GM21723 (cell line): ENCODE measurements at regions not wholly inside any gene's neighbourhood (a gene's known extent, or its start where the extent isn't known, plus 50 kb on each side); places are given as distances from the start of the nearest gene placed in this dataset.

Experiments used
- ATAC-seq: cut with Tn5 transposase; IDR thresholded peaks from one replicate; pipeline ENCODE4 v1.9.1; 2021; ENCODE audit warnings: mild to moderate bottlenecking, moderate library complexity; ENCODE audit not compliant: unreplicated experiment

DNA sequence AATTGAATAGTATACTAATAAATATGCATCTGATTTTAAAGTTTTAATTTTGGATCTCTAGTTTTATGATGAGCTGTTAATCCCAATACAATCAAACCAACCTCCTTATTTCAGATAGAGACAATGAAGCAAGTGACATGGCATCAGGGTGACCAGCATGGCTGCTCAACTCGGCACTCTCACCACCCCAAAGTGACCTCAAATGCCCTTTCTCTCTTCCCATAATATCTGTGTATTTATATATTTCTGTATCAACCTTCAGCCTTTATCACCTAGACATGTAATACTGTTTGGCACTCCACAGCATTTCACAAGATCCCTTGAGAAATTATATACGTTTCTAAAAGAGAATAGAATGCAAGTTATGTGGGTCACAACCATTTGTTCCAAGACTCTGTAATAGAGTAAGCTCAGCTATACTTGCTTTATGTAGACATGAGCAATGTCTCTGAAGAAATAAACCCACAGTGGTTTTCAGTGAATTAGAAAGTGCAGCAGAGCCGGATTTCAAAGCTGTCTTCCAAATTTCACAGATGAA, 1623.2 kb upstream of the PABPC4L start:
- ATAC-seq: no peak

DNA sequence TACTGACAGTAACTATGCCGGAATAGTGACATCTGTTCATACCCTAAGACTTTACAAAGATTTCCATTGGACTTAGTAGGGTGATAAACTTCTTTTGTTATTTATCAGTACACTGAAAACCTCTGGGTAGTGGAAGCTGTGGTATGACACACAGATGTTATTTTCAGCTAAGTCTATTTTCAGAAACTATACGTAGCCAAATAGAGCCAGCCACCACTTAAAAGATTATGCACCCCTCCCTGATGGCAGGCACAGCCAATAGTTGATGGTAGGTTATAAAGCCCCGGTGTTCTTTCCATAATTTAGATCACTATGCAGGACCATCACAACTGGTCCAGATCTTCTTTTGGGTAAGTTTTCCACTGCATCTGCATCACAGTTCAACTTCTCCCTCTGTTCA, 1603.2 kb upstream of the PABPC4L start:
- ATAC-seq: no peak

DNA sequence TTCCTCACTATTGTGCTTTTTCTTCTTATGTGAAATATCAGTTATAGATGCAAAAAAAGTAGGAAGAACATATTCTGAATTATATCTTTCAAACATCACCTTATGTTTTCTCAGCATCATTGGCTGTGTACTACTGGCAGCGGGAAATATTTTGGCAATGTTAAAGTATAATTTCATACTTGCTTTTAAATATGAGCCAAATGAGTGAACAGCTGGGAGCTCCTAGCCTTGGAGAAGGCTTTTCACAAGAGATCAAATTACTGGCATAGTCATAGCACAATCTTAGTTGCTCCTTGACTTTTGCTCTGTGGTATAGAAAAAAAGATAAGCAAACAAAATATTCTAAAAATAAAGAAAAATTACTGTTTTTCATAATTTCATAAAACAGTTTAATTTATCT, 1575.8 kb upstream of the PABPC4L start:
- ATAC-seq: no peak

DNA sequence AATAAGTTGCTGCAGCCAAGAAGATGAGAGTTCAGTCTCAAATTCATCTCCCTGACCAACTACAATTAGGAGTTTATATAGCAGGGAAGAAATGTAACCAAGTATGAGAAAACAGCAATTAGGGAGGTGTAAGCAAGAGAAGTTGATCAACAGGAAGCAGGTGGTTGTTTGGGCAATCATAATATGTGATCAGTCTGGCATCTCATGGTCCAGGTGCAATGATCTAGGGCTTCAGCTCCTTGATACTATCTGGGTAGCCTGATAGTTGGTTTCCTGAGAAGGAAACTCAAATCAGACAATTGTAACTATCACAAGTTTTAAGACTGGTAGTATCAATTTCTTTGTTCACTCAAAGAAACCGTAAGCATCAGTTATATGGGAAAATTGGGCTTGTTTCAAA, 1574.3 kb upstream of the PABPC4L start:
- no peak for ATAC-seq

DNA sequence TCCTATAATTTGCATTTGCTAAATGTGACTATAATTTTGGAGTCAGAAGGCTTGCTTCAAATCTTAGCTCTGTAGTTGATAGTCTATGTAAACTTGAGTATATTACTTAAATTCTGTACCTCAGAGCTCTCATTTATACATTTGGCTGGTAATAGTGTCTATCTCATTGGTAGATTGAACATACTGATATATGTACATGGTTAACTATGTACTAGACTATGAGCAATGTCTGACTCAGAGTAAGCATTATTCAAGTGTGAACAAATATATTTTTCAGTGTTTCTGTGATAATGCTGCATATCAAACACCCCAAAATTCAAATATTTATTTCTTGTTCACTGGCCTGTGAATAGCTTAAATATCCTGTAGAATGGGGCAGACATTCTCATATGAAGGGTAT, 1568.9 kb upstream of the PABPC4L start:
- no peak for ATAC-seq

DNA sequence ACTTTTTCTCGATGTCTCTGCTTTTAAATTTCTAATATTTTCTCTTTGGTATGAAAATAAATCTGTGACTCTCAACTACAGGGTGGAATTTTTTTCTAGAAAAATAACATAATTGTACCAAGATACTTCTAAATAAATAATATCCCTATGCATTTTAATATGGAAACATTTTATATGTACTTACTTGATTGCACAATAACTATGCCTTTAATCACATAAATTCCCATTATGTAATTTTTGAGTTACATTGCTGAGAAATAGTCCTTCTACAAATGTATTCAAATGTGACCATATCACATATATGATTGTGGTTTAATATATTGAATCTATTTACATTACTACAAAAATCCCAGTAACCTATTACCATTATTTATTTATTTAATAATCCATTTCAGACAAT, 1543.3 kb upstream of the PABPC4L start:
- ATAC-seq: no peak

DNA sequence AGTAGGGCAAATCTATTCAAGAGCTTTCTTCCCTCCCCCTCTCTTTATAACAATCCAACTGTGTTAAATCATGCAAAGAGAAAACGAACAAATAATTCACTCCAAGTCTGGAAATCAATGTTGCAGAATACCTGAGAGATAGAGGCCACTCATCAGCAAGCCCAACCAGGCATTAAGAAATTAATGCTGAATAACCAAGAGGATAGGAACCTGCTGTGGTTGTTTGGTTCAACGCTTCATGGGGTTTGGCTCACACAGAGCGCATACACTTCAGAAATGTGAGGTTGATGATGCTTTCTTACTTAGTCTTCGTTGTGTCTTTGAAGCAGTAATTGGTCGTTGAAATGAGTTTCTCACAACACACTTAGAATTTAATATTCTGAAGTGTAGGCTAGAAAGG, 1540.0 kb upstream of the PABPC4L start:
- ATAC-seq: no peak

DNA sequence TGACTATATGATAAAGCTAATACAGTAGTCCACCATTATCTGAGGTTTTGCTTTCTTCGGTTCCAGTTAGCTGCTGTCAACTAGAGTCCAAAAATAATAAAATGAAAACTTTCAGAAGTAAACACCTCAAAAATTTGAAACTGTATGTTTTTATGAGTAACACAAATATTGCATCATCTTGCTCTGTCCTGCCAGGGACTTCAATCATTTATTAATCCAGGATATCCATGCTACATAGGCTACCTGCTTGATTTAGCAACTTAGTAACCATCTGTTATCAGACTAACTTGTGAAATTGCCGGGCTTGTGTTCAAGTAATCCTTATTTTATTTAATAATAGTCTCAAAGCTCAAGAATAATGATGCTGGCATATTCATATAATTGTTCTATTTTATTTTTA, 1537.8 kb upstream of the PABPC4L start:
- ATAC-seq: no peak

DNA sequence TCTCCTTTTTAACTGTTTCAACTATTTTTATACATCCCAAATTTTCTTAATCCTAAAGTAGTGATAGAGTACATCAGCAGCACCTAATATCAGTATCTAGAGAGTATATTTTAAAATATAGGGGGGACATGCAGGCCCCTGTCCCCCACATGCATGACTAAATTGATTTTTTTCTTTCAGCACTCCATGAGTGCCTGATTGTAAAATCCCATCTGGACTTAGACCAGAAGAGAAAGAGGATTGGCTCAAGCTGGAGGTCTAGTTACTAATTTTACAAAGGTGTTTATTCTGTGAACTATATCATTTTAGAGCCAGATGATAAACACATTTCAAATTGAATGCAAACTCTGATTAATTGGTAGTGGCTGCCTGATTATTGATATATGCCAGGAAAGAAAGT, 1533.9 kb upstream of the PABPC4L start:
- no peak for ATAC-seq

DNA sequence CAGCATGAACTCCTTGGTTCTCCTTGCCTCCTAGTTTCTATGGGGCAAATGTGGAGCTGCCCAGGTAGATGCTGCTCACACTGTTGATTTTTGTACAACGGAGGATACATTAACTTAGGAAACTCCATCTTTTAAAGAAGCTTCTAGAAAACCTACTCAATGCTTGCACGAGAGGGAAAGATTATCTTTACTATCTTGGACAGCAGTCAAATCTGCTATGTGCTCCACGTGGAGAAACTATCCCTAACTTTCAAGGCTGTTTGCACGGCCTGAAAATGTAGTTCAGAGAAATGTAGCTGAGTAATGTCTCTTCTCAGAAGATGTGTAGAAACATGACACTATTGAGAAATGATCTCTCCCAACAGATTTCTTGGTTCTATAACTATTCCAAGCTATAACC, 1530.9 kb upstream of the PABPC4L start:
- ATAC-seq: no peak

DNA sequence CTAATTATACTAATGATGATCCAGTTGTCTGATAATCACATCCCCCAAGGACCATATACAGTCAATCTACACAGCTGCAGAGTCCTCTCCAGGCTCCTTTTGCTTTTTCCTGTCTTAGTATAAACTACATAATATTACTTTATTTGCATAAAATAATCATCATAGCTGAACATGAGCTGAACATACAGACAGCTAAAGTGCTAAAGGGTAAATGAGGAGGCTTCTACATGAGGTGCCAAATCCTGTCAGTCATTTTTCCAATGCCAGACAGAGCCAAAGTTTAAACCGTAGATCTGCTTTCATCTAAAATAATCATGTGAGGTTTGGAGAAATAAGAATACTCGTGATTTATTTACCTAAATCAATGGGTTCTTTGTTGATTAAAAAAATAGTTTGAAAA, 1530.1 kb upstream of the PABPC4L start:
- no peak for ATAC-seq

DNA sequence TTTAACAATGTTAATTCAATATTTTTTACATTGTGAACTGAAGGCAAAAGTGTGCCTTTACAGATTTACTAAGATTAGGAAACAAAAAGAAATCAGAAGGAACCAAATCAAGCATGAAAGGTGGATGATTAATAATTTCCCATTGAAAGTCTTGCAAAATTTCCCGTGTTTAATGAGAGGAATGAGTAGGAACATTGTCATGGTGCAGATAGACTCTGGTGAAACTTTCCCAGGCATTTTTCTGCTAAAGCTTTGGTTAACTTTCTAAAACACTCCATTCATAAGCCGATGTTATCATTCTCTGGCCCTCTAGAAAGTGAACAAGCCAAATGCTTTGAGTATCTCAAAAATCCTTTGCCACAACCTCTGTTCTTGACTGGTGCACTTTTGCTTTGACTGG, 1522.8 kb upstream of the PABPC4L start:
- no peak for ATAC-seq

DNA sequence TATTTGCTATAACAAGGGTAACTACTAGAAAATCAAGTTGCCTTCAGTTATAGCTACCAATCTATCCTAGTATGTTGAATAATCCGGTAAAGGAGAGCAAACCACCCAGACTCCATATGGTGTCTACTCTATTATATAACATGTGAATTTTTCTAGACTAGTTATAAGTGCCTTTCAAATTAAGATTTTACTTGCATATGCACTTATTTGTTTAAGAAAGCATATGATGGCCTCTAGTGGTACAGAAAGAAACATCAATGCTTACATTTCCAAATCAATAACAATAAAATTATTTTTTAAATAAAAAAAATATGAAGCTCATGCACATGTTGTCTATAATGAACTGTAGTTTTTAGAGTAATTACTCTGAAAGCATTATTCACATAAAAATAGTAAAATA, 1516.4 kb upstream of the PABPC4L start:
- no peak for ATAC-seq

DNA sequence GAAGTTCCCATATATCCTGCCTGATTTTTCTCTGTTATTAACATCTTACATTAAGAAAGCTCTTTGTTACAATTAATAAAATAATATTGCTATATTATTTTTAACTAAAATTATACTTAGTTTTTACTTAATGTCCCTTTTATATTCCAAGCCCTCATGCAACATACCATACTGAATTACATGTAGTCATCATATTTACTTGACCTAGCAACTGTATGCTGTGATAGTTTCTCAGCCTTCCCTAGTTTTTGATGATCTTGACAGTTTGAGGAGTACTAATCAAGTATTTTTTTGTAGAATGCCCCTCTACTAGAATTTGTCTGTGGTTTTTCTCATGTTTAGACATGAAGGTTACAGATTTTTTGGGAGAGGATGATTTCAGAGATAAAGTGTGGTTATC, 1503.8 kb upstream of the PABPC4L start:
- ATAC-seq: no peak

DNA sequence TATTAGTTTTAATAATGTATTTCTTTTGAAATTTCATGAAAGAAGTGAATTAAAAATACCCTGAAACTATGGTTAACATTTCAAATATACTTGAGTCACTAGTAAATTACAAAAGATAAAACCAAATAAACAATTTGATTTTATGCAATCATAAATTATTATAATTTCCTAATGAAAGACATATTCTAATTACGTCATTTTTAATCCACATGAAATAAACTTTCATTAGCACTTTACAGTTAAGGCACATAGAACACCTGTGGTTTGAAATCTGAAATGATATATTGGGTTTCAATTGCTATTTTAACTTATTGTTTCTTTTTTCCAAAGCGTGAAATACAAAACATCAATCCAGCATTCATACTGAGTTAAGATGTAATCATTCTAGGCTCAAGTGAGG, 1492.5 kb upstream of the PABPC4L start:
- no peak for ATAC-seq

DNA sequence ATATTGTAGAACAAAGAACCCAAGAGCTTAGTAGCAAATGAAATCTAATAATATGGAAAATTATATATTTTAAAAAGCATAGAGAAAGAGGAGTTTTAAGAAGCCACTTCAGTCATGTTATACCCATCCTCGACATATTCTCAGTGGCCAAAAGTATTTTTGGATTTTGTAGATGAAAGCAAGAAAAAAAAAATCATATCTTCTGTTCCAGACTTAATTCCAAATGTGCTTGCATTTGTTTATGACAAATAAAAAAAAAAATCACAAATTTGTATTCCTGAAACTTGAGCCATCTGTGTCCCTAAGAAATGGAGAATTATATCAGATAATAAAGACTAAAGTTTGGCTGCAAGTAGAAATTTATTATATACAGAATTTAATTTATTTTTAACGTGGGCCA, 1482.4 kb upstream of the PABPC4L start:
- no peak for ATAC-seq

DNA sequence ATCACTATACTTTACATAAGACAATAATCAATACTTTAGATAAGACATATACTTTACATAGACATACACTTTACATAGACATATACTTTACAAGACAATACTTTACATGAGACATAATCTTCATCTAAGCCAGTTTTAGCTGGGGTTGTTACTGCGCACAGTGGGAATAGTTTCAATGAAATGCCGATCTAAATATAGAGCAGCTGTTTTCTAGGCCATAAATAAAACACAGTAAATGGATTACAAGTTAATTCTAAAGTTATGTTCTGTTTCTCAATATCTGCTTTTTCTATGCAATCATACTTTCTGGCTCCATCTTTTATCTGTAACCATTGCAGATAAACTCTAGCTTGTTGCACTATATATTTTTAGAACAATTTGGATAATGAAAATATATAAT, 1470.6 kb upstream of the PABPC4L start:
- ATAC-seq: no peak

DNA sequence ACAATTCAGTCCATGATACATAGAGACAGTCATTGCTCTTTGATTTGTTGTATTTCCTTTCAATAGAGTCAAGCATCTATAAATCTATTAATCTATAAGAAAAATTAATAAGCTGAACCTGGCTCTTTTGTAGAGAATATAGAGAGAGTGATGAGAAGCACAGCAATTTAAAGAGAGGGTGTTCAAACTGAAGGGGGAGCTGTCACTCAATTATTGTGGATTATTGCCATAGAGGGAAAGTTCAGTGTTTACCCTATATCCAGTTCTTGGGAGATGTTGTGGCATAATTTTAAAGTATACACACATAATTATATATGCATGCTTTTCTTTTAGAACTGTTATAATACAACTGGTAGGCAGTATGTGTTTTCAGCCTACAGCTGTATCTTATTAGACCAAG, 1469.0 kb upstream of the PABPC4L start:
- no peak for ATAC-seq
